Endothelial cell of umbilical vein (primary cell): ENCODE measurements at regions not wholly inside any gene's neighbourhood (a gene's known extent, or its start where the extent isn't known, plus 50 kb on each side); places are given as distances from the start of the nearest gene placed in this dataset.

Source experiments
- BruUV-seq: library from RNA; stranded (reverse); fragments of 400-500 nt; replicated peaks from 2 replicates; lab custom pipeline; 2021; lab: Mats Ljungman, UMichigan
- CTCF ChIA-PET: fragments of 300-600, 350-600 bp; sonication (Branson Sonifier 250); formaldehyde crosslinking; loops from one replicate; lab custom pipeline; 2021; ENCODE audit warnings: antibody characterized with exemption, inconsistent platforms; lab: Charles Lee
- POLR2A ChIA-PET: fragments of 300-600, 350-600 bp; sonication (Branson Sonifier 250); formaldehyde crosslinking; loops from one replicate; lab custom pipeline; 2021; ENCODE audit warnings: antibody characterized with exemption, inconsistent platforms; lab: Charles Lee
- DNase-seq: peaks from one replicate; pipeline ENCODE4 v3.0.0-alpha.2; 2011; ENCODE audit warnings: low read depth, low spot score
- FAIRE-seq: peaks from 2 replicates; lab custom pipeline; 2011; peaks lifted over from hg19 to GRCh38; lab: Jason Lieb, UNC
- H2AFZ ChIP-seq: 2 replicates; pipeline ENCODE4 v1.6.0; 2012; ENCODE audit warnings: low read depth, low read length, control low read depth, inconsistent platforms
- H3K27ac ChIP-seq: 2 replicates; pipeline ENCODE4 v1.5.1; 2011; ENCODE audit warnings: low read depth, mild to moderate bottlenecking, control low read depth, low read length, moderate library complexity; ENCODE audit not compliant: insufficient read depth
- H3K27me3 ChIP-seq, 2 experiments: 2 replicates each; pipeline versions ENCODE4 v1.6.0 to v1.6.1; 2011; ENCODE audit warnings: low read length in 2 of 2, mixed read lengths in 1 of 2; ENCODE audit not compliant: control insufficient read depth in 2 of 2, insufficient read depth in 2 of 2
- H3K36me3 ChIP-seq, 2 experiments: 2 replicates in 1 of 2; 3 replicates in 1 of 2; pipeline ENCODE4 v1.5.1; 2011; ENCODE audit warnings: low read length in 2 of 2, mild to moderate bottlenecking in 1 of 2, moderate library complexity in 1 of 2; ENCODE audit not compliant: control insufficient read depth in 2 of 2, insufficient read depth in 2 of 2; ENCODE audit errors: extremely low read depth in 1 of 2
- H3K4me1 ChIP-seq: 3 replicates; pipeline ENCODE4 v1.5.1; 2011; ENCODE audit warnings: mild to moderate bottlenecking, low read length; ENCODE audit not compliant: control insufficient read depth, insufficient read depth; ENCODE audit errors: extremely low read depth
- H3K4me2 ChIP-seq: 2 replicates; pipeline ENCODE4 v1.6.1; 2011; ENCODE audit warnings: low read length, control low read depth, mixed read lengths; ENCODE audit not compliant: insufficient read depth
- H3K4me3 ChIP-seq, 3 experiments: fragments of 200-600 bp in 1 of 3; sonication (generic), shearing (Covaris generic) in 1 of 3; replicated peaks in 1 of 3; 2 replicates each; pipeline ENCODE4 v1.5.1; 2011 to 2016; ENCODE audit warnings: control low read depth in 3 of 3, low read length in 3 of 3, mild to moderate bottlenecking in 2 of 3, inconsistent platforms in 1 of 3, low read depth in 1 of 3, moderate library complexity in 1 of 3; ENCODE audit not compliant: insufficient read depth in 1 of 3
- H3K79me2 ChIP-seq: 2 replicates; pipeline ENCODE4 v1.6.0; 2012; ENCODE audit warnings: low read length, inconsistent platforms; ENCODE audit not compliant: control insufficient read depth, insufficient read depth
- H3K9ac ChIP-seq: replicated peaks from 2 replicates; pipeline ENCODE3; 2011; ENCODE audit warnings: low read length, control low read depth; ENCODE audit not compliant: insufficient read depth; ENCODE audit errors: extremely low read depth
- H3K9me1 ChIP-seq: replicated peaks from 3 replicates; pipeline ENCODE4 v1.6.0; 2011; ENCODE audit warnings: mild to moderate bottlenecking, low read length; ENCODE audit not compliant: control insufficient read depth, insufficient read depth; ENCODE audit errors: extremely low read depth
- H3K9me3 ChIP-seq: replicated peaks from 2 replicates; pipeline ENCODE4 v1.5.1; 2012; ENCODE audit warnings: low read length, inconsistent platforms; ENCODE audit not compliant: control insufficient read depth, insufficient read depth
- H4K20me1 ChIP-seq: replicated peaks from 2 replicates; pipeline ENCODE3; 2011; ENCODE audit warnings: mild to moderate bottlenecking, low read length; ENCODE audit not compliant: control insufficient read depth, insufficient read depth; ENCODE audit errors: extremely low read depth
- CTCF ChIP-seq, 2 donors: IDR thresholded peaks; 1 replicate in 1 of 2; 2 replicates in 1 of 2; pipeline ENCODE4 v1.5.1; 2011; ENCODE audit warnings: low read length in 2 of 2, mild to moderate bottlenecking in 2 of 2, moderate library complexity in 2 of 2, control low read depth in 1 of 2, inconsistent platforms in 1 of 2, low read depth in 1 of 2; ENCODE audit not compliant: insufficient read depth in 1 of 2; ENCODE audit errors: extremely low read depth in 1 of 2
- EZH2 ChIP-seq: IDR thresholded peaks from 2 replicates; pipeline ENCODE4 v1.6.1; 2012; ENCODE audit warnings: borderline replicate concordance, low read depth, mild to moderate bottlenecking, moderate library complexity, low read length, inconsistent platforms; ENCODE audit not compliant: severe bottlenecking
- FOS ChIP-seq: IDR thresholded peaks from 2 replicates; pipeline ENCODE4 v1.6.1; 2011; ENCODE audit warnings: mild to moderate bottlenecking, low read length, moderate library complexity, borderline replicate concordance; ENCODE audit not compliant: insufficient read depth
- GATA2 ChIP-seq: IDR thresholded peaks from 2 replicates; pipeline ENCODE4 v1.7.0; 2011; ENCODE audit warnings: low read depth, mild to moderate bottlenecking, moderate library complexity, mixed read lengths, low read length; ENCODE audit not compliant: insufficient read length, insufficient read depth
- JUN ChIP-seq: IDR thresholded peaks from 2 replicates; pipeline ENCODE4 v1.6.1; 2011; ENCODE audit warnings: borderline replicate concordance, low read depth; ENCODE audit not compliant: insufficient read length, insufficient read depth
- MAX ChIP-seq: IDR thresholded peaks from 2 replicates; pipeline ENCODE4 v1.6.1; 2011; ENCODE audit not compliant: insufficient read depth, insufficient read length
- MYC ChIP-seq: IDR thresholded peaks from one replicate; pipeline ENCODE4 v1.6.1; 2011; ENCODE audit warnings: mild to moderate bottlenecking, low read depth, low read length
- POLR2A ChIP-seq: IDR thresholded peaks from 2 replicates; pipeline ENCODE4 v1.6.1; 2012; ENCODE audit warnings: low read depth, mild to moderate bottlenecking, control low read depth, low read length
- POLR2AphosphoS5 ChIP-seq: IDR thresholded peaks from 2 replicates; pipeline ENCODE4 v1.6.1; 2012; ENCODE audit warnings: low read depth, mild to moderate bottlenecking, control low read depth, low read length, moderate library complexity; ENCODE audit not compliant: insufficient read depth
- dilution Hi-C: fragments of 300-500 bp; cut with MboI; formaldehyde crosslinking; loops from one replicate; pipeline ENCODE4 v1.15.0; 2019; ENCODE audit warnings: low sequenced_read_pairs; ENCODE audit not compliant: extremely low pct_ligation_motif_present
- intact Hi-C: fragments of 100-400 bp; cut with micrococcal nuclease; formaldehyde crosslinking; loops from one replicate; pipeline ENCODE4 v1.10.0; 2022

- no TSS peak for BruUV-seq
- Histone ChIP-seq H3K9me3 (no peaks in the 10 kb centered on the region), H4K20me1 (no peaks in the 10 kb centered on the region), H3K4me2 (no peak overlapping the region), H2AFZ (no peak overlapping the region), H3K4me3 (no peak overlapping the region), H3K4me1 (no peaks in the 10 kb centered on the region), H3K36me3 (no peaks in the 10 kb centered on the region), H3K27ac (no peak overlapping the region), H3K79me2 (no peaks in the 10 kb centered on the region), H3K9me1 (no peaks in the 10 kb centered on the region), H3K9ac (no peak overlapping the region), H3K27me3 (peaks cover 4 to 9% of the 10 kb centered on the region in 2 experiments)
- DNase-seq (no peak), FAIRE-seq (no peak)
- intact Hi-C loops: no loop called here
- TF ChIP-seq MAX (no peak), GATA2 (no peak), EZH2 (no peak), POLR2AphosphoS5 (no peak), POLR2A (no peak), JUN (no peak), FOS (no peak), MYC (no peak), CTCF (IDR thresholded peaks at IDR 0.05; ENCODE audit: extremely low read depth in 1 of 2, insufficient read depth in 1 of 2, low read depth in 1 of 2, low read length in 2 of 2) (no peak)
- ChIA-PET POLR2A (no interaction called here), CTCF (interaction anchor here (1.6 to 2.0 kb wide), 2 partner anchors 9 to 29 kb away, joined by 3 to 4 read pairs; no protein-coding TSS in a partner anchor)
- dilution Hi-C loops: no loop called here
Observed at GRCh38 chr22:49678842-49679170, 148.9 kb downstream of the BRD1 start.
